Endodermal cell (in vitro differentiated cells): ENCODE measurements at regions not wholly inside any gene's neighbourhood (a gene's known extent, or its start where the extent isn't known, plus 50 kb on each side); places are given as distances from the start of the nearest gene placed in this dataset.

Source experiments
- DNase-seq: peaks from one replicate; pipeline ENCODE4 v3.0.0-alpha.2; 2017
- H3K27ac ChIP-seq: 2 replicates; pipeline ENCODE4 v1.5.1; 2013; ENCODE audit warnings: mild to moderate bottlenecking, low read depth, low read length, moderate library complexity
- H3K27me3 ChIP-seq: 2 replicates; pipeline ENCODE4 v1.6.1; 2013; ENCODE audit warnings: mild to moderate bottlenecking, low read length, moderate library complexity; ENCODE audit not compliant: insufficient read depth, control insufficient read depth, poor library complexity, severe bottlenecking
- H3K36me3 ChIP-seq: 2 replicates; pipeline ENCODE4 v1.7.0; 2013; ENCODE audit warnings: mild to moderate bottlenecking, low read length, moderate library complexity; ENCODE audit not compliant: control insufficient read depth, insufficient read depth
- H3K4me1 ChIP-seq: one replicate; pipeline ENCODE4 v1.7.0; 2013; ENCODE audit warnings: low read length; ENCODE audit not compliant: control insufficient read depth, insufficient read depth
- H3K4me3 ChIP-seq: 2 replicates; pipeline ENCODE4 v1.5.1; 2013; ENCODE audit warnings: mild to moderate bottlenecking, low read length, moderate library complexity
- H3K9ac ChIP-seq: 2 replicates; pipeline ENCODE4 v1.6.1; 2013; ENCODE audit warnings: mild to moderate bottlenecking, low read length, moderate library complexity; ENCODE audit not compliant: poor library complexity, severe bottlenecking; ENCODE audit errors: extremely low read depth
- H3K9me3 ChIP-seq: 2 replicates; pipeline ENCODE4 v1.6.1; 2013; ENCODE audit warnings: mild to moderate bottlenecking, low read length, moderate library complexity; ENCODE audit not compliant: control insufficient read depth
- H3K27ac Mint-ChIP-seq: 2 replicates; pipeline ENCODE4 v1.8.0; 2020; ENCODE audit warnings: mixed read lengths
- H3K27me3 Mint-ChIP-seq: 2 replicates; pipeline ENCODE4 v1.8.0; 2021; ENCODE audit warnings: mild to moderate bottlenecking, mixed read lengths; ENCODE audit not compliant: insufficient read depth
- H3K36me3 Mint-ChIP-seq: 2 replicates; pipeline ENCODE4 v1.8.0; 2020; ENCODE audit warnings: low read depth, mixed read lengths
- H3K4me1 Mint-ChIP-seq: 2 replicates; pipeline ENCODE4 v1.8.0; 2020; ENCODE audit warnings: mixed read lengths
- H3K4me3 Mint-ChIP-seq: 2 replicates; pipeline ENCODE4 v1.8.0; 2020; ENCODE audit warnings: mild to moderate bottlenecking, moderate library complexity, mixed read lengths
- H3K9me3 Mint-ChIP-seq: 2 replicates; pipeline ENCODE4 v1.8.0; 2020; ENCODE audit warnings: mild to moderate bottlenecking, mixed read lengths
- CTCF ChIP-seq: fragments of 200-600 bp; sonication (generic); conservative IDR thresholded peaks from 2 replicates; pipeline ENCODE4 v1.5.0; 2021; ENCODE audit warnings: antibody characterized with exemption, mild to moderate bottlenecking
- WGBS, 2 experiments: methylation state at CpG; one replicate each; pipeline versions ENCODE4 v1.1.5 to v1.1.7; 2013; ENCODE audit warnings: missing lambda C conversion rate in 2 of 2, mixed read lengths in 1 of 2; ENCODE audit not compliant: insufficient coverage in 1 of 2, insufficient read length in 1 of 2; 5-methylcytosine and 5-hydroxymethylcytosine counted together

- no peaks in the 10 kb centered on the region for H3K4me1 Mint-ChIP-seq
- H3K9me3 ChIP-seq: peaks cover 9% of the 10 kb centered on the region
- H3K27ac Mint-ChIP-seq: no peak overlapping the region
- H3K27me3 Mint-ChIP-seq: no peaks in the 10 kb centered on the region
- H3K36me3 Mint-ChIP-seq: no peaks in the 10 kb centered on the region
- no peak overlapping the region for H3K4me3 ChIP-seq
- H3K27me3 ChIP-seq: no peaks in the 10 kb centered on the region
- no peaks in the 10 kb centered on the region for H3K36me3 ChIP-seq
- TF ChIP-seq CTCF: no peak
- no peak overlapping the region for H3K9ac ChIP-seq
- no peak for DNase-seq
- H3K4me1 ChIP-seq: no peaks in the 10 kb centered on the region
- peaks cover 27% of the 10 kb centered on the region for H3K9me3 Mint-ChIP-seq
- no peak overlapping the region for H3K4me3 Mint-ChIP-seq
- H3K27ac ChIP-seq: no peak overlapping the region
These were observed 90.0 kb upstream of the HMHB1 start for GRCh38 chr5:143721925-143722324.

- H3K9me3 ChIP-seq: peaks cover 9% of the 10 kb centered on the region
- DNase-seq: no peak
- no peaks in the 10 kb centered on the region for H3K36me3 ChIP-seq
- Mint-ChIP-seq H3K27ac (no peak overlapping the region), H3K36me3 (no peaks in the 10 kb centered on the region), H3K9me3 (peaks cover 23% of the 10 kb centered on the region), H3K27me3 (no peaks in the 10 kb centered on the region), H3K4me1 (no peaks in the 10 kb centered on the region), H3K4me3 (no peak overlapping the region)
- H3K27me3 ChIP-seq: no peaks in the 10 kb centered on the region
- 80 to 86% methylated on average over 5 of the region's 5 CpGs for WGBS, 2 experiments
- no peak overlapping the region for H3K9ac ChIP-seq
- H3K4me3 ChIP-seq: no peak overlapping the region
- H3K27ac ChIP-seq: no peak overlapping the region
- TF ChIP-seq CTCF: no peak
- H3K4me1 ChIP-seq: no peaks in the 10 kb centered on the region
These were observed 91.3 kb upstream of the HMHB1 start for GRCh38 chr5:143720689-143721088.

GRCh38 chr5:143717400-143717799 lies 94.6 kb upstream of the HMHB1 start:
- no peaks in the 10 kb centered on the region for H3K36me3 ChIP-seq
- H3K27ac ChIP-seq: no peak overlapping the region
- H3K4me3 Mint-ChIP-seq: no peak overlapping the region
- no peaks in the 10 kb centered on the region for H3K4me1 ChIP-seq
- peaks cover 6% of the 10 kb centered on the region for H3K4me1 Mint-ChIP-seq
- H3K9ac ChIP-seq: no peak overlapping the region
- H3K27me3 Mint-ChIP-seq: no peaks in the 10 kb centered on the region
- H3K27ac Mint-ChIP-seq: no peak overlapping the region
- H3K27me3 ChIP-seq: no peaks in the 10 kb centered on the region
- TF ChIP-seq CTCF: no peak
- peaks cover 2% of the 10 kb centered on the region for H3K9me3 Mint-ChIP-seq
- H3K9me3 ChIP-seq: no peaks in the 10 kb centered on the region
- H3K36me3 Mint-ChIP-seq: no peaks in the 10 kb centered on the region
- no peak overlapping the region for H3K4me3 ChIP-seq
- DNase-seq: no peak
- 61 to 69% methylated on average over 2 of the region's 2 CpGs for WGBS, 2 experiments
